ENCODE measurements at regions not wholly inside any gene's neighbourhood (a gene's known extent, or its start where the extent isn't known, plus 50 kb on each side); places are given as distances from the start of the nearest gene placed in this dataset.

- TF ChIP-seq CTCF (IDR thresholded peaks at IDR 0.05) = no peak
- TF ChIP-seq POLR2A (IDR thresholded peaks at IDR 0.05; ENCODE audit: low read depth) = no peak
Measured at GRCh38 chr20:58136149-58136484, 92.3 kb downstream of the ANKRD60 start.
